Cardiac muscle cell (in vitro differentiated cells and primary cell): ENCODE measurements at regions not wholly inside any gene's neighbourhood (a gene's known extent, or its start where the extent isn't known, plus 50 kb on each side); places are given as distances from the start of the nearest gene placed in this dataset.

Source experiments
- DNase-seq, 2 donors: peaks; one replicate each; pipeline versions ENCODE4 v3.0.0 to v3.0.0-alpha.2; 2010 to 2017; ENCODE audit warnings: low read depth in 1 of 2, low spot score in 1 of 2
- H3K27ac ChIP-seq: fragments of 200-600 bp; sonication (generic); 2 replicates; pipeline ENCODE4 v1.5.1; 2016
- H3K27me3 ChIP-seq: fragments of 200-600 bp; sonication (generic); 2 replicates; pipeline ENCODE4 v1.6.0; 2016; ENCODE audit warnings: control low read depth
- H3K36me3 ChIP-seq: fragments of 200-600 bp; sonication (generic); 2 replicates; pipeline ENCODE4 v1.5.1; 2016; ENCODE audit warnings: control low read depth
- H3K4me1 ChIP-seq: fragments of 200-600 bp; sonication (generic); 2 replicates; pipeline ENCODE4 v1.8.1; 2017; ENCODE audit warnings: low read depth, mild to moderate bottlenecking, mixed run types
- H3K4me3 ChIP-seq: fragments of 200-600 bp; sonication (generic); 2 replicates; pipeline ENCODE4 v1.5.1; 2016; ENCODE audit warnings: mild to moderate bottlenecking
- H3K9me3 ChIP-seq: fragments of 200-600 bp; sonication (generic); 2 replicates; pipeline ENCODE4 v1.5.1; 2017; ENCODE audit warnings: low read depth, mild to moderate bottlenecking, control low read depth
- TF ChIP-seq, protein P1 (sequence below): IDR thresholded peaks from 2 replicates; pipeline ENCODE4 v1.5.1; 2012; ENCODE audit warnings: low read depth, mild to moderate bottlenecking, low read length

GRCh38 chr5:88550736-88551135 lies 282.1 kb upstream of the TMEM161B start:
- DNase-seq: no peak
- TF ChIP-seq, protein P1, sequence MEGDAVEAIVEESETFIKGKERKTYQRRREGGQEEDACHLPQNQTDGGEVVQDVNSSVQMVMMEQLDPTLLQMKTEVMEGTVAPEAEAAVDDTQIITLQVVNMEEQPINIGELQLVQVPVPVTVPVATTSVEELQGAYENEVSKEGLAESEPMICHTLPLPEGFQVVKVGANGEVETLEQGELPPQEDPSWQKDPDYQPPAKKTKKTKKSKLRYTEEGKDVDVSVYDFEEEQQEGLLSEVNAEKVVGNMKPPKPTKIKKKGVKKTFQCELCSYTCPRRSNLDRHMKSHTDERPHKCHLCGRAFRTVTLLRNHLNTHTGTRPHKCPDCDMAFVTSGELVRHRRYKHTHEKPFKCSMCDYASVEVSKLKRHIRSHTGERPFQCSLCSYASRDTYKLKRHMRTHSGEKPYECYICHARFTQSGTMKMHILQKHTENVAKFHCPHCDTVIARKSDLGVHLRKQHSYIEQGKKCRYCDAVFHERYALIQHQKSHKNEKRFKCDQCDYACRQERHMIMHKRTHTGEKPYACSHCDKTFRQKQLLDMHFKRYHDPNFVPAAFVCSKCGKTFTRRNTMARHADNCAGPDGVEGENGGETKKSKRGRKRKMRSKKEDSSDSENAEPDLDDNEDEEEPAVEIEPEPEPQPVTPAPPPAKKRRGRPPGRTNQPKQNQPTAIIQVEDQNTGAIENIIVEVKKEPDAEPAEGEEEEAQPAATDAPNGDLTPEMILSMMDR: no peak
- Histone ChIP-seq H3K4me3 (no peak overlapping the region), H3K9me3 (no peaks in the 10 kb centered on the region), H3K27ac (no peak overlapping the region), H3K36me3 (no peaks in the 10 kb centered on the region), H3K4me1 (no peaks in the 10 kb centered on the region), H3K27me3 (no peaks in the 10 kb centered on the region)

DNA sequence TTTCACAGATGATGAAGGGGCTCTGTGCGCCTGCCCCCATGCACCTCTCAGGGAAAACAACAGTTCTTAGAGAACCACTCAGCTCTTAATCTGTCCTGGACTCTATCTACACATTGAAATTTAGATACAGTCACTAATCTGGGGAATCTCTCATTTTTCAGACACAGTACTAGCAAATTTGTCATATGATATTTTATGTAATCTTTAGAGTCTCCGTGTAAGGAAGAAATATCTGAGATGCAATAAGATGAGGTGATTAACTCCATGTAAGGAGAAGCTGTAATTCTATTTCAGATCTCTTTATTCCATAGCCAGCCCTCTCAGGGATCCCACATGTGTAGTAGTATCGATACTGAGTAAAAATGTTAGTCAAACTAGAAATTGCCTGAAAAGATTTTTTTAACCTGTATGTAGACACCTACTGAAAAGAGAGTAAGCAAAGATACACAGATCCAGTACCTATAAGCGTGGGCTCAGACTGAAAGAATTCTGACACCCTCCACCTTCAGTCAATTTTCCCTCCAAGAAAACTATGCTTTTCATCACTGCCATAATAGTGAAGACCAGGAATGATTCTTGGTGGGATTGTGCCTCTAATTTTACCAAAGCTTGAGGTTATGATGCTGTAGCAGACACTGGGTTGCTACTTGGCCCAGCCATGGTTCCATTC lies 279.6 kb upstream of the TMEM161B start:
- no peak for DNase-seq
- TF ChIP-seq, protein P1: no peak
- Histone ChIP-seq H3K4me3 (no peak overlapping the region), H3K4me1 (no peaks in the 10 kb centered on the region), H3K27me3 (no peaks in the 10 kb centered on the region), H3K36me3 (no peaks in the 10 kb centered on the region), H3K9me3 (no peaks in the 10 kb centered on the region), H3K27ac (no peak overlapping the region)

DNA sequence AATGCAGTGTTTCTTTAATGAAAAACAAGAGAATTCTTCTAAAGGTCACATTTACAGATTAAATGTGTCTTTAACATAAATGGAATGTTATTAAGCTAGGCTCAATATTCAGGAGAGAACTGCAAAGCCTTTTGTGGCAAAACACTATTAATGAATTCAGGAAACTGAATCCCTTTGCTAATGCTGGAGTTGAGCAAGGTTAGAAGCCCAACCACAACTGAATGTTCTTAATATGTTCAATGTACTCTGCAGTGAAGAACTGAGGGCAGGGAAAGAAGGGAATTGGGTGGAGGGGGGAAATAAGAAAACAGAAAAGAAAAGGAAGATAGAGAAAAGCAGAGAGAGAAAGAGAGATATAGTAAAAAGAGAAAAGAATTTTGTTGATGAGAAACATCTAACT lies 276.7 kb upstream of the TMEM161B start:
- Histone ChIP-seq H3K27me3 (no peaks in the 10 kb centered on the region), H3K4me3 (no peak overlapping the region), H3K27ac (no peak overlapping the region), H3K36me3 (no peaks in the 10 kb centered on the region), H3K4me1 (no peaks in the 10 kb centered on the region), H3K9me3 (no peaks in the 10 kb centered on the region)
- no peak for DNase-seq
- TF ChIP-seq, protein P1: no peak

DNA sequence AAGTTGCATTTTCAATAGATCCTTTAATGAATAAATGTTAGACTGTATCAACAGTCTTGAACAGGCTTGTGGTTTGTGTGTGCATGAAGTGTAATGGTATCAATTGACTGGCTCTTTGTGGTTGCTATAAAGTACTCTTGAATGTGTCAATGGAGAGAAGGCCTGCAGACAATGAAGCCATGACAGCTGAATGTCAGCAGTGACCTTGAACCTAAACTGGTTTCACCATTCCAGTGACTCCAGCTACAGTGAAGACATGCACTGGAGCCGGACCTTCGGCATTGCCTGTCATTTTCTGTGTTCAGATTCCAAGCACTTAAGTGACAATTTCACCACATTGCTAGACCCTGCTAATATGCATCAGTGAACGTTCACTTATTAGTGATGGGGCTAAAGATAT lies 276.0 kb upstream of the TMEM161B start:
- Histone ChIP-seq H3K27ac (no peak overlapping the region), H3K4me3 (no peak overlapping the region), H3K9me3 (no peaks in the 10 kb centered on the region), H3K4me1 (no peaks in the 10 kb centered on the region), H3K27me3 (no peaks in the 10 kb centered on the region), H3K36me3 (no peaks in the 10 kb centered on the region)
- no peak for DNase-seq
- TF ChIP-seq, protein P1: no peak

- no peaks in the 10 kb centered on the region for H3K4me1 ChIP-seq
- no peak for DNase-seq
- no peaks in the 10 kb centered on the region for H3K9me3 ChIP-seq
- TF ChIP-seq, protein P1: no peak
- H3K27ac ChIP-seq: no peak overlapping the region
- H3K27me3 ChIP-seq: no peaks in the 10 kb centered on the region
- no peaks in the 10 kb centered on the region for H3K36me3 ChIP-seq
- H3K4me3 ChIP-seq: no peak overlapping the region
These were observed 275.5 kb upstream of the TMEM161B start for GRCh38 chr5:88544136-88544645.

- Histone ChIP-seq H3K4me1 (no peaks in the 10 kb centered on the region), H3K36me3 (no peaks in the 10 kb centered on the region), H3K27ac (no peak overlapping the region), H3K27me3 (peaks cover 3% of the 10 kb centered on the region), H3K9me3 (no peaks in the 10 kb centered on the region), H3K4me3 (no peak overlapping the region)
- TF ChIP-seq, protein P1: no peak
- no peak for DNase-seq
These were observed 274.1 kb upstream of the TMEM161B start for GRCh38 chr5:88542786-88543185.
